MCF 10A (cell line): ENCODE measurements at regions not wholly inside any gene's neighbourhood (a gene's known extent, or its start where the extent isn't known, plus 50 kb on each side); places are given as distances from the start of the nearest gene placed in this dataset.

ENCODE experiments used
- BruUV-seq: library from RNA; stranded (reverse); fragments of 400-500 nt; replicated peaks from 2 replicates; lab custom pipeline; 2021; lab: Mats Ljungman, UMichigan
- CTCF ChIA-PET: fragments of 300-600 bp; sonication (Branson Sonifier 250); formaldehyde crosslinking; extraction: SDS; loops from one replicate; lab custom pipeline; 2021; ENCODE audit warnings: antibody characterized with exemption, inconsistent platforms; lab: Yijun Ruan, JAX
- POLR2A ChIA-PET: fragments of 300-600, 350-650 bp; sonication (Branson Sonifier 250); formaldehyde crosslinking; extraction: SDS; loops from one replicate; lab custom pipeline; 2020; ENCODE audit warnings: antibody characterized with exemption, inconsistent platforms; lab: Yijun Ruan, JAX
- DNase-seq: peaks from one replicate; pipeline ENCODE4 v3.0.0-alpha.2; 2018; ENCODE audit not compliant: unreplicated experiment
- H3K27ac Mint-ChIP-seq: one replicate; pipeline ENCODE4 v1.8.0; 2022; ENCODE audit warnings: mild to moderate bottlenecking, low read depth, mixed read lengths; ENCODE audit not compliant: unreplicated experiment
- H3K27me3 Mint-ChIP-seq: one replicate; pipeline ENCODE4 v1.8.0; 2022; ENCODE audit warnings: mixed read lengths; ENCODE audit not compliant: insufficient read depth, unreplicated experiment
- H3K36me3 Mint-ChIP-seq: one replicate; pipeline ENCODE4 v1.8.0; 2022; ENCODE audit warnings: mild to moderate bottlenecking, moderate library complexity, mixed read lengths; ENCODE audit not compliant: insufficient read depth, unreplicated experiment
- H3K4me1 Mint-ChIP-seq: one replicate; pipeline ENCODE4 v1.8.0; 2022; ENCODE audit warnings: mixed read lengths; ENCODE audit not compliant: insufficient read depth, unreplicated experiment
- H3K4me3 Mint-ChIP-seq: one replicate; pipeline ENCODE4 v1.8.0; 2022; ENCODE audit warnings: mild to moderate bottlenecking, moderate library complexity, mixed read lengths; ENCODE audit not compliant: unreplicated experiment
- H3K9me3 Mint-ChIP-seq: one replicate; pipeline ENCODE4 v1.8.0; 2022; ENCODE audit warnings: mixed read lengths; ENCODE audit not compliant: unreplicated experiment
- intact Hi-C: fragments of 100-400 bp; cut with micrococcal nuclease; formaldehyde crosslinking; loops from 2 replicates; pipeline ENCODE4 v1.14.1; 2022
- TF ChIP-seq, protein P1 (sequence below): fragments of 200-600 bp; IDR thresholded peaks from one replicate; pipeline ENCODE4 v1.8.0; 2022; ENCODE audit warnings: antibody characterized with exemption, mild to moderate bottlenecking; ENCODE audit not compliant: unreplicated experiment

DNA sequence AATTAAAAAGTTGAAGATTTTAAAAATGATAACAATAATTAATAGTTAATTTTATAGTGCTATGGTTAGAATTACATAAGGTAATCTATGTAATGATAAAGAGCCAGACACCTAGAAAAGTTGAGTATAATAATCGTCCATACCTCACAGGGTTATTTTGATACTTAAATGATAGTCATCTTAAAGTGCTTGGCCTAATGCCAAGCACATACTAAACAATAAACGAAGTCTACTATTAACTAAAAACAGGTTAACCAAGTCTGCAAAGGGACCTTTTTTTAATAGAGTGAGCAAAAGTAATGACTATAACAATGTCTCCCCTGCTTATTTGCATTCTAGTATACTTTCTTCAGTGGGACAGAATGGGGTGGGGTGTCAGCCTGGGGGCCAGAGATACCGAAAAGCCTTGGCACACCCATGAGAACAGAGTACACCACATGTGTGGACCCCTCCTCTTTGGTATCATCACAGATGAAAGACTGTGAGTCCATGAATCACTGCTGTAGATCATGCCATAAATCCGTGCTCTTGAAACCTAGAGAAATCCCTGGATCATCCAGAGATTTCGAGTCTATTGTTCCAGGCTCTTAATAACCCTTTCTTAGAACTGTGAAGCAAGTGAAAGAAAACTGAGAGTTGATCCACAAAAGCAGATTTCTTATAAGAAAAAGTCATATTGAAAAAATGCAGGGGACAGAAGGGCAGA lies 249.5 kb downstream of the PRELID2 start:
- Mint-ChIP-seq H3K27ac (no peak overlapping the region), H3K9me3 (peaks cover 8% of the 10 kb centered on the region), H3K4me3 (no peak overlapping the region), H3K36me3 (no peaks in the 10 kb centered on the region), H3K4me1 (peaks cover 18% of the 10 kb centered on the region), H3K27me3 (no peaks in the 10 kb centered on the region)
- TF ChIP-seq, protein P1, sequence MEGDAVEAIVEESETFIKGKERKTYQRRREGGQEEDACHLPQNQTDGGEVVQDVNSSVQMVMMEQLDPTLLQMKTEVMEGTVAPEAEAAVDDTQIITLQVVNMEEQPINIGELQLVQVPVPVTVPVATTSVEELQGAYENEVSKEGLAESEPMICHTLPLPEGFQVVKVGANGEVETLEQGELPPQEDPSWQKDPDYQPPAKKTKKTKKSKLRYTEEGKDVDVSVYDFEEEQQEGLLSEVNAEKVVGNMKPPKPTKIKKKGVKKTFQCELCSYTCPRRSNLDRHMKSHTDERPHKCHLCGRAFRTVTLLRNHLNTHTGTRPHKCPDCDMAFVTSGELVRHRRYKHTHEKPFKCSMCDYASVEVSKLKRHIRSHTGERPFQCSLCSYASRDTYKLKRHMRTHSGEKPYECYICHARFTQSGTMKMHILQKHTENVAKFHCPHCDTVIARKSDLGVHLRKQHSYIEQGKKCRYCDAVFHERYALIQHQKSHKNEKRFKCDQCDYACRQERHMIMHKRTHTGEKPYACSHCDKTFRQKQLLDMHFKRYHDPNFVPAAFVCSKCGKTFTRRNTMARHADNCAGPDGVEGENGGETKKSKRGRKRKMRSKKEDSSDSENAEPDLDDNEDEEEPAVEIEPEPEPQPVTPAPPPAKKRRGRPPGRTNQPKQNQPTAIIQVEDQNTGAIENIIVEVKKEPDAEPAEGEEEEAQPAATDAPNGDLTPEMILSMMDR, result no peak
- ChIA-PET POLR2A (no interaction called here), CTCF (interaction anchor here (0.6 to 0.7 kb wide), 2 partner anchors 30 to 132 kb away, joined by 3 read pairs; no protein-coding TSS in a partner anchor)
- intact Hi-C loops, result no loop called here
- BruUV-seq, result no TSS peak
- DNase-seq, result no peak

DNA sequence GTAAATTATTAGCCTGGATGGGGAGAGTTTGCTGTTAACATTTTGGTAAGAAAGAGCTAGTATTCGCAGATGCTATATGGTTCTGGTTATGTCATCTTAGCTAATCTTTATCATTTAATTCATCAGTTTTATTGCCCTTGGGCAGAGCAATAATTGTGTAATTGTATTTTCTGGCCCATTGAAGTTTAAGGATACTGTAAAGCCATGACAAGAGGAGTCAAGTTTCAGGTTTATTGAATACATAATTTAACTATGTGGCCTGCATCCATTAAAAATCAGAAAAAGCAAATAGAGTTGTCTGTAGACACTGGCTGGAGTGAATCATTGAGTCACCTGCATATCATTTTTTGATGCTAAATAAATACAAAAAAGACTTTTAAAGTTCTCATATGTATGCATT lies 255.8 kb downstream of the PRELID2 start:
- peaks cover 8% of the 10 kb centered on the region for H3K9me3 Mint-ChIP-seq
- POLR2A ChIA-PET, result no interaction called here
- H3K4me1 Mint-ChIP-seq, result peaks cover 6% of the 10 kb centered on the region
- TF ChIP-seq, protein P1, result no peak
- no peak overlapping the region for H3K4me3 Mint-ChIP-seq
- intact Hi-C loops, result no loop called here
- no TSS peak for BruUV-seq
- H3K36me3 Mint-ChIP-seq, result no peaks in the 10 kb centered on the region
- no peak for DNase-seq
- CTCF ChIA-PET, result no interaction called here
- no peak overlapping the region for H3K27ac Mint-ChIP-seq
- H3K27me3 Mint-ChIP-seq, result no peaks in the 10 kb centered on the region

DNA sequence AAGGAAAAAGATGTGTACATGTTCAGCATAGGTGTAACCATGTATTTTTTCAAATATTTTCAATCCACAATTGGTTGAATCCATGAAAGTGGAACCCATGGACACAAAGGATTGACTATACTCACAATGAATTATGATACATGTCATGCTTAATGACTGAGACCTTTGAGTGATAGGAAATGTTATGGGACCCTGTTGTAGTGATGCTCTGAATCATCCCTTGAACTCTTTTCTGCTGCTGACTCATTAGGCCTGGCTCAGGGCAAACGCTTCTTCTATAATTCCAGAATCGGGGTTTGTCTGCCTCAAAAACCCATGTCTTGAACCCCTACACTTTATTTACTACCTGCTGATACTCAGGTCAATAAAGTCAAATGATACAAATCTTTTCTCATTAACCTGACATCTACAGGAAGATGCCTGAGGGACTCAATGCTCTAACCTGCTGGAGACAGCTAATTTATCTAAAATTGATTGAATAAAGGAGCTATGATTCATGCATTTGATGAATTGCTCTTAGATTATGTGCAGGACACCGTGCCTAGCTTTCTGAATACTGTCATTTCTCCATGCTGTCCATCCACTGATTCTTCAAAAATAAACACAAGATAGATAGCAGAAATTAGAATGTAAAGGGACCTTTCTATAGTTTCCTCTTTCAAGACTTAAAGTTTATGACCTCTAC lies 260.1 kb downstream of the PRELID2 start:
- DNase-seq, result peak; percentile 20
- ChIA-PET CTCF (no interaction called here), POLR2A (no interaction called here)
- Mint-ChIP-seq H3K4me3 (no peak overlapping the region), H3K9me3 (no peaks in the 10 kb centered on the region), H3K27ac (no peak overlapping the region), H3K36me3 (no peaks in the 10 kb centered on the region), H3K4me1 (peaks cover 6% of the 10 kb centered on the region), H3K27me3 (no peaks in the 10 kb centered on the region)
- no TSS peak for BruUV-seq
- TF ChIP-seq, protein P1, result no peak
- intact Hi-C loops, result no loop called here

DNA sequence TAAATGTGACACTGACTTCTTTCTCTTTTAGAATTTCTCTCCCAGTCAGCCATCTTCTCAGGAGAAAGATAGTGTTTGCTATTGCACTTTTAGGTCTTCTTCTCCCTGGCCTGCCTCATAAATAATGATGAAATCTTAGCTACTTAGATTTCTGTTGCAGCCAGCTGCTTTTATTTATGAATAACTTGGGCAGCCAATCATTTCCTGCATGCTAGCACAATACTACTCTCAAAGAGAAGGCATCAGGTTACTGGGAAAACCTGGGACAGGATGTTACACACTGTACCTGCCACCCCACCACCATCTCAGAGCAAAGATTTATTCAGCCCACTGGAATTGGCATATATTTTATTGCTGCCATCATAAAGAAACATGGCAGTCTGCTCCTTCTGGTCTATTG lies 266.6 kb downstream of the PRELID2 start:
- CTCF ChIA-PET, result no interaction called here

More for the DNA sequence above, 266.6 kb downstream of the PRELID2 start:
- H3K4me1 Mint-ChIP-seq, result no peaks in the 10 kb centered on the region
- no peaks in the 10 kb centered on the region for H3K27me3 Mint-ChIP-seq
- H3K36me3 Mint-ChIP-seq, result no peaks in the 10 kb centered on the region
- BruUV-seq, result no TSS peak
- H3K4me3 Mint-ChIP-seq, result no peak overlapping the region
- H3K9me3 Mint-ChIP-seq, result no peaks in the 10 kb centered on the region
- peak; percentile 52 for DNase-seq
- intact Hi-C loops, result no loop called here
- no peak overlapping the region for H3K27ac Mint-ChIP-seq
- TF ChIP-seq, protein P1, result no peak
- POLR2A ChIA-PET, result no interaction called here
